ENCODE measurements at regions not wholly inside any gene's neighbourhood (a gene's known extent, or its start where the extent isn't known, plus 50 kb on each side); places are given as distances from the start of the nearest gene placed in this dataset.

GRCh38 chr12:74890237-74890599 lies 319.4 kb downstream of the KCNC2 start:
- Histone ChIP-seq H3K4me3 (ENCODE audit: low read depth, low read length) (no peak overlapping the region), H3K4me1 (no peaks in the 10 kb centered on the region), H3K36me3 (ENCODE audit: control insufficient read depth, insufficient read depth, low read length) (no peaks in the 10 kb centered on the region), H3K9me3 (ENCODE audit: control insufficient read depth, low read length) (no peaks in the 10 kb centered on the region), H3K79me2 (no peaks in the 10 kb centered on the region), H3K9ac (no peak overlapping the region), H3K4me2 (ENCODE audit: low read length) (no peak overlapping the region), H2AFZ (no peak overlapping the region), H3K27ac (no peak overlapping the region), H3K27me3 (ENCODE audit: control insufficient read depth, insufficient read depth, low read length) (no peaks in the 10 kb centered on the region)
- TF ChIP-seq, protein P1, sequence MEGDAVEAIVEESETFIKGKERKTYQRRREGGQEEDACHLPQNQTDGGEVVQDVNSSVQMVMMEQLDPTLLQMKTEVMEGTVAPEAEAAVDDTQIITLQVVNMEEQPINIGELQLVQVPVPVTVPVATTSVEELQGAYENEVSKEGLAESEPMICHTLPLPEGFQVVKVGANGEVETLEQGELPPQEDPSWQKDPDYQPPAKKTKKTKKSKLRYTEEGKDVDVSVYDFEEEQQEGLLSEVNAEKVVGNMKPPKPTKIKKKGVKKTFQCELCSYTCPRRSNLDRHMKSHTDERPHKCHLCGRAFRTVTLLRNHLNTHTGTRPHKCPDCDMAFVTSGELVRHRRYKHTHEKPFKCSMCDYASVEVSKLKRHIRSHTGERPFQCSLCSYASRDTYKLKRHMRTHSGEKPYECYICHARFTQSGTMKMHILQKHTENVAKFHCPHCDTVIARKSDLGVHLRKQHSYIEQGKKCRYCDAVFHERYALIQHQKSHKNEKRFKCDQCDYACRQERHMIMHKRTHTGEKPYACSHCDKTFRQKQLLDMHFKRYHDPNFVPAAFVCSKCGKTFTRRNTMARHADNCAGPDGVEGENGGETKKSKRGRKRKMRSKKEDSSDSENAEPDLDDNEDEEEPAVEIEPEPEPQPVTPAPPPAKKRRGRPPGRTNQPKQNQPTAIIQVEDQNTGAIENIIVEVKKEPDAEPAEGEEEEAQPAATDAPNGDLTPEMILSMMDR (IDR thresholded peaks at IDR 0.05) = no peak

- Histone ChIP-seq H3K4me2 (ENCODE audit: low read length) (no peak overlapping the region), H3K4me1 (no peaks in the 10 kb centered on the region), H3K9me3 (ENCODE audit: control insufficient read depth, low read length) (no peaks in the 10 kb centered on the region), H3K4me3 (ENCODE audit: low read depth, low read length) (no peak overlapping the region), H3K36me3 (ENCODE audit: control insufficient read depth, insufficient read depth, low read length) (no peaks in the 10 kb centered on the region), H3K9ac (no peak overlapping the region), H2AFZ (no peak overlapping the region), H3K27me3 (ENCODE audit: control insufficient read depth, insufficient read depth, low read length) (no peaks in the 10 kb centered on the region), H3K27ac (no peak overlapping the region), H3K79me2 (no peaks in the 10 kb centered on the region)
- TF ChIP-seq, protein P1 (IDR thresholded peaks at IDR 0.05) = no peak
Measured at GRCh38 chr12:74891083-74891668, 318.5 kb downstream of the KCNC2 start.

DNA sequence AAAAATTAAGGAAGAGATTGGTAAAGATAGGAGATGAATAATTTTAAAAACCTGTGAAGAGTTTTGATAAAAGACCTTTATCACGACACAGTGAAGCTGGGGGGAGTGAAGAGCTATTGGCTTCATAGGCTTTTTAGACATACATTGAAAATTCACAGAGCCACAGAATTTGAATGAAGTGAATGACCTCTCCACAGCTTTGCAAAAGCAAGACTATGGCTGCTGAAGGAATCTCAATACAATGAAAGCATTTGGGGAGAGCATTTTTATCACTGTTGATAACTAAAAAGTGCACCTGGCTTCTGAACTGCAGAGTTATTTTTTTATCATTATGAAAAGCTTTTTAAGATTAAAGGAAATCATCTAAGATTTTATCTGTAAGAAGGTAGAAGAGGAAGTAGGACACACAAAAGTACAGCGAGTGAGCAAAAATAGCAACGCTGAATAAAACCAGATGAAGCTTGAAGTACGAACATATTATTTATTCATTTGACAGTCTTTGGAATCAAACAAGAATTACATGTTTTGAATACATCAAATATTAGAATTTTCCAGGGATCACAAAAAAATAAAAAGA lies 317.5 kb downstream of the KCNC2 start:
- no peaks in the 10 kb centered on the region for H3K4me1 ChIP-seq
- H2AFZ ChIP-seq = no peak overlapping the region
- H3K36me3 ChIP-seq (ENCODE audit: control insufficient read depth, insufficient read depth, low read length) = no peaks in the 10 kb centered on the region
- no peak overlapping the region for H3K9ac ChIP-seq
- no peak overlapping the region for H3K27ac ChIP-seq
- H3K9me3 ChIP-seq (ENCODE audit: control insufficient read depth, low read length) = no peaks in the 10 kb centered on the region
- TF ChIP-seq, protein P1 (IDR thresholded peaks at IDR 0.05) = no peak
- H3K79me2 ChIP-seq = no peaks in the 10 kb centered on the region
- H3K4me3 ChIP-seq (ENCODE audit: low read depth, low read length) = no peak overlapping the region
- no peaks in the 10 kb centered on the region for H3K27me3 ChIP-seq (ENCODE audit: control insufficient read depth, insufficient read depth, low read length)
- no peak overlapping the region for H3K4me2 ChIP-seq (ENCODE audit: low read length)

DNA sequence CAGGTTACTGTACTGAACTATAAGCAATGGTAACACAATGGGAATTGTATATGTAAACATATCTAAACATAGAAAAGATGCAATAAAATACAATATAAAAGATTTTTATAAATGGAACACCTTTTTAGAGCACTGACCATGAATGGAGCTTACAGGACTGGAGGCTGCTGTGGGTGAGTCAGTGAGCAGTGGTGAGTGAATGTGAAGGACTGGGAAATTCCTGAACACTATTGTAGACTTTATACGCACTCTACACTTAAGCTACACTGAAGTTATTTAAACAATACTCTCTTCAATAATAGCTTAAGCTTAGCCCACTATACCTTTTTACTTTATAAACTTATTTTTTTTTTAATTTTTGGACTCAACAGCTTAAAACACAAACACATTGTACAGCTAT lies 313.5 kb downstream of the KCNC2 start:
- H3K9me3 ChIP-seq (ENCODE audit: control insufficient read depth, low read length) = no peaks in the 10 kb centered on the region
- H3K9ac ChIP-seq = no peak overlapping the region
- no peak overlapping the region for H3K4me2 ChIP-seq (ENCODE audit: low read length)
- no peaks in the 10 kb centered on the region for H3K36me3 ChIP-seq (ENCODE audit: control insufficient read depth, insufficient read depth, low read length)
- no peaks in the 10 kb centered on the region for H3K79me2 ChIP-seq
- TF ChIP-seq, protein P1 (IDR thresholded peaks at IDR 0.05) = no peak
- no peaks in the 10 kb centered on the region for H3K4me1 ChIP-seq
- no peaks in the 10 kb centered on the region for H3K27me3 ChIP-seq (ENCODE audit: control insufficient read depth, insufficient read depth, low read length)
- H3K27ac ChIP-seq = no peak overlapping the region
- H3K4me3 ChIP-seq (ENCODE audit: low read depth, low read length) = no peak overlapping the region
- no peak overlapping the region for H2AFZ ChIP-seq

All from parathyroid adenoma (tissue), 2 donors.